GM19351 (cell line): ENCODE measurements at regions not wholly inside any gene's neighbourhood (a gene's known extent, or its start where the extent isn't known, plus 50 kb on each side); places are given as distances from the start of the nearest gene placed in this dataset.
A peak's percentile ranks its signal among the peaks of the same experiment; 100 is the strongest.

ENCODE experiments used
- ATAC-seq: cut with Tn5 transposase; IDR thresholded peaks from one replicate; pipeline ENCODE4 v1.9.1; 2021; ENCODE audit warnings: mild to moderate bottlenecking, moderate library complexity; ENCODE audit not compliant: unreplicated experiment

GRCh38 chr14:34931206-34931605 lies 51.6 kb upstream of the SRP54 start:
- ATAC-seq = peak; percentile 43

GRCh38 chr14:34930591-34931091 lies 52.2 kb upstream of the SRP54 start:
- ATAC-seq = peak; percentile 77

- no peak for ATAC-seq
These were observed 51.4 kb upstream of the BAZ1A start for GRCh38 chr14:34926552-34926951.
